ENCODE measurements at regions not wholly inside any gene's neighbourhood (a gene's known extent, or its start where the extent isn't known, plus 50 kb on each side); places are given as distances from the start of the nearest gene placed in this dataset.

GRCh38 chr13:18953139-18953930 lies 228.3 kb downstream of the TUBA3C start:
- H3K27ac ChIP-seq (ENCODE audit: extremely low read depth, low read depth, low read length), result no peak overlapping the region
- CTCF ChIA-PET, result no interaction called here
- POLR2A ChIA-PET, result no interaction called here
- no peak overlapping the region for H3K4me3 ChIP-seq (ENCODE audit: low read depth, low read length)
- no peaks in the 10 kb centered on the region for H3K36me3 ChIP-seq (ENCODE audit: control insufficient read depth in 2 of 2, insufficient read depth in 1 of 2, low read length in 2 of 2)
- no peaks in the 10 kb centered on the region for H3K4me1 ChIP-seq (ENCODE audit: control insufficient read depth, insufficient read depth, low read length)
- TF ChIP-seq ZNF624 (tag by site-specific recombination; IDR thresholded peaks at IDR 0.05) (no peak), ZNF626 (tag by site-specific recombination; IDR thresholded peaks at IDR 0.05) (no peak), YY2 (tag by site-specific recombination; IDR thresholded peaks at IDR 0.05) (no peak), ZBTB10 (tag by site-specific recombination; IDR thresholded peaks at IDR 0.05) (no peak), CTCF (tag by site-specific recombination; IDR thresholded peaks at IDR 0.05) (no peak), HOXA7 (CRISPR knock-in tag; IDR thresholded peaks at IDR 0.05; ENCODE audit: borderline replicate concordance) (no peak), ZNF449 (tag by site-specific recombination; IDR thresholded peaks at IDR 0.05) (no peak), ZNF202 (tag by site-specific recombination; IDR thresholded peaks at IDR 0.05; ENCODE audit: borderline replicate concordance) (no peak), ZNF280D (tag by site-specific recombination; IDR thresholded peaks at IDR 0.05) (no peak), PRDM4 (tag by site-specific recombination; IDR thresholded peaks at IDR 0.05) (no peak), GLI4 (tag by site-specific recombination; IDR thresholded peaks at IDR 0.05) (no peak), MYNN (tag by site-specific recombination; IDR thresholded peaks at IDR 0.05; ENCODE audit: borderline replicate concordance) (no peak), ZNF423 (tag by site-specific recombination; IDR thresholded peaks at IDR 0.05) (no peak)
- H3K9me3 ChIP-seq (ENCODE audit: control insufficient read depth, insufficient read depth, low read depth, low read length), result no peaks in the 10 kb centered on the region

Measured in HEK293 (cell line).